Chondrocyte (in vitro differentiated cells): ENCODE measurements at regions not wholly inside any gene's neighbourhood (a gene's known extent, or its start where the extent isn't known, plus 50 kb on each side); places are given as distances from the start of the nearest gene placed in this dataset.

Experiments
- DNase-seq: peaks from one replicate; pipeline ENCODE4 v3.0.0; 2021; ENCODE audit warnings: mixed read lengths, low spot score
- H3K27ac Mint-ChIP-seq: one replicate; pipeline ENCODE4 v1.8.0; 2021; ENCODE audit warnings: mild to moderate bottlenecking, moderate library complexity, mixed read lengths; ENCODE audit not compliant: unreplicated experiment
- H3K27me3 Mint-ChIP-seq: 2 replicates; pipeline ENCODE4 v1.8.0; 2021; ENCODE audit warnings: low read depth, mixed read lengths
- H3K36me3 Mint-ChIP-seq: 2 replicates; pipeline ENCODE4 v1.8.0; 2021; ENCODE audit warnings: low read depth, mixed read lengths
- H3K4me1 Mint-ChIP-seq: 2 replicates; pipeline ENCODE4 v1.8.0; 2021; ENCODE audit warnings: low read depth, mild to moderate bottlenecking, mixed read lengths
- H3K4me3 Mint-ChIP-seq: one replicate; pipeline ENCODE4 v1.8.0; 2021; ENCODE audit warnings: mild to moderate bottlenecking, moderate library complexity, mixed read lengths; ENCODE audit not compliant: unreplicated experiment
- H3K9me3 Mint-ChIP-seq: 2 replicates; pipeline ENCODE4 v1.8.0; 2021; ENCODE audit warnings: low read depth, mixed read lengths
- CTCF ChIP-seq: fragments of 200-600 bp; sonication (generic); IDR thresholded peaks from 2 replicates; pipeline ENCODE4 v1.5.0; 2021; ENCODE audit warnings: antibody characterized with exemption, mild to moderate bottlenecking, moderate library complexity

- DNase-seq = no peak
- Mint-ChIP-seq H3K27me3 (no peaks in the 10 kb centered on the region), H3K9me3 (peaks cover 8% of the 10 kb centered on the region), H3K36me3 (no peaks in the 10 kb centered on the region), H3K27ac (no peak overlapping the region), H3K4me1 (peaks cover 23% of the 10 kb centered on the region), H3K4me3 (no peak overlapping the region)
- TF ChIP-seq CTCF = no peak
Observed at GRCh38 chr9:116087246-116087645, 66.3 kb upstream of the PAPPA start.

- H3K4me3 Mint-ChIP-seq = no peak overlapping the region
- peaks cover 8% of the 10 kb centered on the region for H3K9me3 Mint-ChIP-seq
- peaks cover 23% of the 10 kb centered on the region for H3K4me1 Mint-ChIP-seq
- TF ChIP-seq CTCF = no peak
- H3K27ac Mint-ChIP-seq = peak overlapping the region; percentile 76
- no peaks in the 10 kb centered on the region for H3K36me3 Mint-ChIP-seq
- no peak for DNase-seq
- no peaks in the 10 kb centered on the region for H3K27me3 Mint-ChIP-seq
Observed at GRCh38 chr9:116087751-116088194, 65.8 kb upstream of the PAPPA start.

GRCh38 chr9:116088396-116088795, 65.2 kb upstream of the PAPPA start:
- H3K27ac Mint-ChIP-seq = no peak overlapping the region
- no peak for TF ChIP-seq CTCF
- no peaks in the 10 kb centered on the region for H3K27me3 Mint-ChIP-seq
- DNase-seq = no peak
- no peaks in the 10 kb centered on the region for H3K36me3 Mint-ChIP-seq
- H3K4me3 Mint-ChIP-seq = no peak overlapping the region
- H3K4me1 Mint-ChIP-seq = peaks cover 23% of the 10 kb centered on the region
- H3K9me3 Mint-ChIP-seq = peaks cover 8% of the 10 kb centered on the region

DNA sequence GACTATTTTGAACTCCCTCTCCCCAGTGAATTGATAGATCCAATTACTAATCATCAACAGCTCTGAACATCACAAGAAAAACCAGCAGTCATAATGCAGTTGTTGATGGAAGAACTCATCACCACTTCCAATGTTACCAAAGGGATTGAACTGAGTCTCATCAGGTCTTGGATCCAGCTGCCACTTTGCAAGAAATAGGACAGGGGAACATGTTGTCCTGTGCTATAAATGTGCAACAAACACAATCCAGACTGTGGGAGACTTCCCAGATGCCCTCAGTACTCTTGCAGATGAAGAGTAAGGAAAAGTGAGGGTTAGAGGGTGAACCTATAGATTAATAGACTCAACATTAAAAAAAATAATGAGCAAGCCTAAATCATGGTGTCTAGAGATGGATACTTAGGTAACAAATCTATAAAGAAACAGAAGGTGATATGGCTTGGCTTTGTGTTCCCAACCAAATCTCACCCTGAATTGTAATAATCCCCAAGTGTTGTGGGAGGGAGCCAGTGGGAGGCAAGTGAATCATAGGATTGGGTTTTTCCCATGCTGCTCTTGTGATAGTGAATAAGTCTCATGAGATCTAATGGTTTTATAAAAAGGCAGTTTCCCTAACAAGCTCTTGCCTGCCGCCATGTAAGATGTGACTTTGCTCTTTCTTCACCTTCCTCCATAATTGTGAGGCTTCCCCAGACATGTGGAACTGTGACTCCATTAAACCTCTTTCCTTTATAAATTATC, 63.4 kb upstream of the PAPPA start:
- H3K27me3 Mint-ChIP-seq = no peaks in the 10 kb centered on the region
- no peak for DNase-seq
- peaks cover 8% of the 10 kb centered on the region for H3K9me3 Mint-ChIP-seq

GRCh38 chr9:116094846-116095245, 58.7 kb upstream of the PAPPA start:
- Mint-ChIP-seq H3K4me3 (no peak overlapping the region), H3K9me3 (peaks cover 7% of the 10 kb centered on the region), H3K27me3 (no peaks in the 10 kb centered on the region), H3K27ac (no peak overlapping the region), H3K36me3 (no peaks in the 10 kb centered on the region), H3K4me1 (peaks cover 4% of the 10 kb centered on the region)
- DNase-seq = no peak
- TF ChIP-seq CTCF = no peak

More for the DNA sequence above, 63.4 kb upstream of the PAPPA start:
- no peaks in the 10 kb centered on the region for H3K36me3 Mint-ChIP-seq
- peaks cover 17% of the 10 kb centered on the region for H3K4me1 Mint-ChIP-seq
- no peak for TF ChIP-seq CTCF
- H3K27ac Mint-ChIP-seq = no peak overlapping the region
- H3K4me3 Mint-ChIP-seq = no peak overlapping the region
